Epithelial cell of proximal tubule (primary cell): ENCODE measurements at regions not wholly inside any gene's neighbourhood (a gene's known extent, or its start where the extent isn't known, plus 50 kb on each side); places are given as distances from the start of the nearest gene placed in this dataset.

Experiments used
- DNase-seq: peaks from one replicate; pipeline ENCODE4 v3.0.0-alpha.2; 2011; ENCODE audit warnings: low read depth
- H3K4me3 ChIP-seq: 2 replicates; pipeline ENCODE4 v1.5.1; 2011; ENCODE audit warnings: low read depth, mild to moderate bottlenecking, low read length
- CTCF ChIP-seq: conservative IDR thresholded peaks from 2 replicates; pipeline ENCODE4 v1.5.1; 2012; ENCODE audit warnings: low read depth, mild to moderate bottlenecking, low read length

DNA sequence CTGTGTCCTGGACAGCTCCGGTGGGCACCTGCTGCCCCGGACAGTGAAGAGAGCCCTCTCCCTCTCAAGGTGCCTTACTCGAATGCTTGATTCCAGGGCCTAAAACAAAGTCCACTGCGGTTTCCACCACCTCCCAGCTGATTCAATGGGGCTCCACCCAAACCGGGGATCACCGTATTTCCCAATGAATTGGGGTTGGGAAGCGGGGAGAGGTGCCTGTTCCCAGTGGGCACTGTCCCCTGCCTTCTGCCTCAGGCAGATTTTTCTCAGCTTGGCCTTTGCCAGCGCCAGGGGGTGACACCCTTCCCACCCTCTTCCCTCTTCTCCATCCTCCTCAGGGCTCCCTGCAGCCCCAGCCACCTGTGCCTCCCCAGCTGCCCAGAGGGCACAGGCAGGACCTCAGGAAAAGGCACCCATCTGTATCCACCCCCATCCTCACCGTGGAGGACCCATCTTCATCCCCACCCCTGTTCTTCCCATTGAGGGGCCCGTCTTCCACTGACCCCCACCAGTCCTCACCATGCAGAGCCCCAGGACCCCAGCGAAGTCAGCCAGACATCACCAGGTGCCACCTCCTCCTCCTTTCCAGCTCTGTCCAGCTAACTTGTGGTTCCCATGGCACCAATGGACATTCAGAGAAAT, 66.7 kb upstream of the HPCAL1 start:
- H3K4me3 ChIP-seq, result no peak overlapping the region
- DNase-seq, result no peak
- no peak for TF ChIP-seq CTCF

GRCh38 chr2:10236571-10237391, 65.9 kb upstream of the HPCAL1 start:
- no peak for DNase-seq
- no peak overlapping the region for H3K4me3 ChIP-seq
- TF ChIP-seq CTCF, result no peak

DNA sequence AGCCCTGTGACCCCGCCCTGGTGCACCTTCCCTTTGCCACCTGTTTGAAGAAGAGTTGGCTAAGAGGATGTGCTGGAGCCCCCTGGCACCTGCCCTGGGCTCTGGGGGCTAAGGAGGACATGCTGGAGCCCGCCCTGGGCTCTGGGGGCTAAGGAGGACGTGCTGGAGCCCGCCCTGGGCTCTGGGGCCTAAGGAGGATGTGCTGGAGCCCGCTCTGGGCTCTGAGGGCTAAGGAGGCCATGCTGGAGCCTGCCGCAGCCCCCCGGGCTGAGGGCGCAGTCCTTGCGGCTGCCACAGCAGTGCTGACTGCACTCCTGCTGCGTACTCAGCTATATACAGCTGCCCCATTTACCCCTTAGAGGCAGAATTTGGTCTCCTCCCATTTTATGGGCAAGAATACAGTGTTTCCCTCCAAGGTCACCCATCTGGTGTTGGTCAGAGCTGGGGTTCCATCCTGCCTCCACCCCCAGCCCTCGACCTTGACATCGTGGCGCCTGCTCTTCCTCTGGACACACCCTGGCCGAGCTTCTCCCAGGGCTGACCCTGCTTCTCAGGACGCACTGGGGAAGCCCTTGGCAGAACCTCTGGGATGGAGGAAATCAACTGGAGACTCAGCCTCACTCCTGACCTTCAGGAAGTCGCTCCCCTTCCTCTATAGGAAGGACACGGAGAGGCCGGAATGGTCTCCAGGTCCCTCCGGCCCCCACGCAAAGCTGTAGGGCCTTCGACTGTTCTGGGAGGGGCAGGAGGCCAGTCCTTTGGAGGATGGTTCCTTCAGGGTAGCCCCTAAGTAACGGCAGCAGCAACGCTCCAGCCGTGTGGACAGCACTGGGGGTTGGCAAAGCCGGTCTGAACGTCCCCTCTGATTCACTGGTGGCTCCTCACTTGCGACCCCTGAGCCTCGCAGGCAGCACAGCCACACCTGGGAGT, 65.0 kb upstream of the HPCAL1 start:
- no peak for TF ChIP-seq CTCF
- DNase-seq, result no peak
- H3K4me3 ChIP-seq, result no peak overlapping the region

GRCh38 chr2:10238396-10238795, 64.3 kb upstream of the HPCAL1 start:
- TF ChIP-seq CTCF, result no peak
- H3K4me3 ChIP-seq, result no peak overlapping the region
- no peak for DNase-seq

DNA sequence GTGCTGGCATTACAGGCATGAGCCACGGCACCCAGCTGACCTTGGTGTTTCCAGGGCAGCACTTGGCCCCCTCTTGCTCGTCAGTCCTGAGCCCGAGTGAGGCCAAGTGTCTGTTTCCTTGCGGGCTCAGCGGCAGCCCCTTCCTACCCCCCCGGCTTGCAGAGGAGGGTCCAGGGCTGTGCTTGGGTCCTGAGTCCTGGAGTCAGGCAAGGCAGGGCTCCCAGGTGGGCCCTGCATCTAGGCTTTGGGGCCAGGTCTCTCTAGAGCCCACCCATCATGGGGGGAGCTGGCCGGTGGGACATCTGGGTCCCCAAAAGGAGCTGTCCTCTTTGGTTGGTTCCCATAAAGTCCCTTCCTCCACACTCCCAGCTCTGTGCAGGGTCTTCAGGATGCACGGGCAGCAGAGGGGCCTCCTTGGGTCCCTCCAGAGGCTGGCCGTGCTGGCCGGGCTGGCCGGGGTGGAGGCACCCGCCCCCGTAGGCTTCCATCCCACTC, 63.7 kb upstream of the HPCAL1 start:
- TF ChIP-seq CTCF, result no peak
- no peak overlapping the region for H3K4me3 ChIP-seq
- no peak for DNase-seq

DNA sequence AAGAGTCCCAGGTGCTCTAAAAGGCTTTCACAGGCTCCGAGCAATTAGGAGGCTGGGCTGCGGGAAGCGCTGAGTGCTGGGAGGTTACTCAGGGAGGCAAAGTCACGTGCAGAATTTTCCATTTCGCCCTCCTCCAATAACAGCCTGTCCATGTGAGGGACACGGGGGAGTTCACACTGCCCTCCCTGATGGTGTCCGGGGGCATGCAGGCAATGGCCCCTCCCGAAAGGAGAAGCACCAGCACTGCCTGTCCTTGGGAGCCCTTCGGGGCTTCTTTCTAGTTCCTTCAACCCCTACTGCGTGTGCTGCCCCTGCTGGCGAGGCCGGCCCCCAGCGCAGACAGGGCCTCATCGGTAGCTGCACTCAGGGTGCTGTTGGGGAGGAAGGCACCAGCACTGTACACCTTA, 63.1 kb upstream of the HPCAL1 start:
- H3K4me3 ChIP-seq, result no peak overlapping the region
- no peak for DNase-seq
- TF ChIP-seq CTCF, result no peak
